ENCODE measurements at regions not wholly inside any gene's neighbourhood (a gene's known extent, or its start where the extent isn't known, plus 50 kb on each side); places are given as distances from the start of the nearest gene placed in this dataset.

DNA sequence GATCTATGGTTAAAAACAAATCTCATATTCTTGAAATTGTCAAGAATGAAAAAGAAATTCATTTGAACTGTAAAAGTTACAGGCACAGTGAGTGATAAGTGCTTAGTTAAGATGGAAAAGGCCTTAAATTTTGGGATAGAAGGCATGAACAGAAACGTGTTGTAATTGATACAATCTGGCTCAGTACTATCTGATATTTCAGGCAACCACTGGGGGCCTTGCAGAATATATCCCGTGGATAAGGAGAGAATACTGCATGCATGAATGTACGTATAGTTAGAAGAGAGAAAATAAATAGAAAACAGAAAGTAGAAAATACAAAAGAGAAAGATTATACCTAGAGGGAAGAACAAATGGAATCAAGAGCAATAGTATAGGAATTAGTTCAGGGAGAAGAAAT lies 741.4 kb upstream of the CCDC54 start:
- no peaks in the 10 kb centered on the region for H3K36me3 Mint-ChIP-seq (ENCODE audit: low read depth)
- no peaks in the 10 kb centered on the region for H3K9me3 Mint-ChIP-seq
- POLR2A ChIA-PET: no interaction called here
- ATAC-seq (ENCODE audit: low read depth) (no peak), DNase-seq (no peak)
- no peak overlapping the region for H3K27ac Mint-ChIP-seq
- CTCF ChIA-PET: no interaction called here
- H3K27me3 Mint-ChIP-seq: peaks cover 8% of the 10 kb centered on the region
- intact Hi-C loops (cut with micrococcal nuclease): no loop called here
- TF ChIP-seq, protein P1, sequence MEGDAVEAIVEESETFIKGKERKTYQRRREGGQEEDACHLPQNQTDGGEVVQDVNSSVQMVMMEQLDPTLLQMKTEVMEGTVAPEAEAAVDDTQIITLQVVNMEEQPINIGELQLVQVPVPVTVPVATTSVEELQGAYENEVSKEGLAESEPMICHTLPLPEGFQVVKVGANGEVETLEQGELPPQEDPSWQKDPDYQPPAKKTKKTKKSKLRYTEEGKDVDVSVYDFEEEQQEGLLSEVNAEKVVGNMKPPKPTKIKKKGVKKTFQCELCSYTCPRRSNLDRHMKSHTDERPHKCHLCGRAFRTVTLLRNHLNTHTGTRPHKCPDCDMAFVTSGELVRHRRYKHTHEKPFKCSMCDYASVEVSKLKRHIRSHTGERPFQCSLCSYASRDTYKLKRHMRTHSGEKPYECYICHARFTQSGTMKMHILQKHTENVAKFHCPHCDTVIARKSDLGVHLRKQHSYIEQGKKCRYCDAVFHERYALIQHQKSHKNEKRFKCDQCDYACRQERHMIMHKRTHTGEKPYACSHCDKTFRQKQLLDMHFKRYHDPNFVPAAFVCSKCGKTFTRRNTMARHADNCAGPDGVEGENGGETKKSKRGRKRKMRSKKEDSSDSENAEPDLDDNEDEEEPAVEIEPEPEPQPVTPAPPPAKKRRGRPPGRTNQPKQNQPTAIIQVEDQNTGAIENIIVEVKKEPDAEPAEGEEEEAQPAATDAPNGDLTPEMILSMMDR (IDR thresholded peaks at IDR 0.05): no peak
- peaks cover 8% of the 10 kb centered on the region for H3K4me1 Mint-ChIP-seq
- no peak overlapping the region for H3K4me3 Mint-ChIP-seq

DNA sequence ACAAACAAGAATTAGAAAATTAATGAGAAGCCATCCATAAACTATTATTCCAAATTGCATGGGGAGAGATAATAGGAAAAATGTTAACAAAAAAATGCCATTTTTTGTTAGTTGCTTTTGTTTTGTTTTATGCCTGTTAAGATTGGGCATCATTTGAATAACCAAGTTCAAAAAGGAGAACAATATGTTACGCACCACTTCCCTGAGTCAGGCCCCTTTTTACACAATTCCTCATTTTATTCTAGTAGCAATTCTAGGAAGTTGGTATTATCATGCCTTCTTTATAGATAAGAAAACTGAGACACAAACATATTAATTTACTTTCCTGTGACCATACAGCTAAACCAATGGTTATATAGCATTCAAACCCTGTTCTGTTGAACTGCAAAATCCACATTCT lies 736.9 kb upstream of the CCDC54 start:
- intact Hi-C loops (cut with micrococcal nuclease): no loop called here
- no peak for ATAC-seq (ENCODE audit: low read depth)
- H3K27me3 Mint-ChIP-seq: peaks cover 18% of the 10 kb centered on the region
- TF ChIP-seq, protein P1 (IDR thresholded peaks at IDR 0.05): no peak
- ChIA-PET CTCF (no interaction called here), POLR2A (no interaction called here)
- H3K36me3 Mint-ChIP-seq (ENCODE audit: low read depth): no peaks in the 10 kb centered on the region
- DNase-seq: no peak
- H3K9me3 Mint-ChIP-seq: no peaks in the 10 kb centered on the region
- H3K4me3 Mint-ChIP-seq: no peak overlapping the region
- H3K4me1 Mint-ChIP-seq: peaks cover 8% of the 10 kb centered on the region
- H3K27ac Mint-ChIP-seq: no peak overlapping the region

DNA sequence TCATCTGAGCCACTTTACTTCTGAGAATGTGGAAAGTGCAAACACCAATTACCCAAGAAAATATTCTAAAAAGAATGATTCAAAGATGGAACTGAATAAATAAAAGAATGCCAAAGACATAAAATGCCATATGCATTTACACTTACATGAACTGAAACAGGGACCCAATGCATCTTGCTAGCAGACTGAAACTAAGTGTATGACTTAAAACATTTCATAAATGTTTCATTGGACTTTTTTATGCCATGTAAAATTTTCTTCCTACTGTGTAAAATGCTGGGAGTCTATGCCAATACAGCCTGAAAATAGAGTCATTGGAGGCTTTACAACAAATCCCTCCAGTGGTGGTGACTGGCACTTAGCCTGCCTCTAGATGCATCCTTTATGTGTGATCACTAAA lies 735.1 kb upstream of the CCDC54 start:
- intact Hi-C loops (cut with micrococcal nuclease): no loop called here
- H3K9me3 Mint-ChIP-seq: no peaks in the 10 kb centered on the region
- no peak overlapping the region for H3K27ac Mint-ChIP-seq
- peaks cover 8% of the 10 kb centered on the region for H3K4me1 Mint-ChIP-seq
- DNase-seq: no peak
- no peak overlapping the region for H3K4me3 Mint-ChIP-seq
- POLR2A ChIA-PET: no interaction called here
- TF ChIP-seq, protein P1 (IDR thresholded peaks at IDR 0.05): no peak
- H3K36me3 Mint-ChIP-seq (ENCODE audit: low read depth): no peaks in the 10 kb centered on the region
- no peak for ATAC-seq (ENCODE audit: low read depth)
- H3K27me3 Mint-ChIP-seq: peaks cover 18% of the 10 kb centered on the region
- CTCF ChIA-PET: no interaction called here

DNA sequence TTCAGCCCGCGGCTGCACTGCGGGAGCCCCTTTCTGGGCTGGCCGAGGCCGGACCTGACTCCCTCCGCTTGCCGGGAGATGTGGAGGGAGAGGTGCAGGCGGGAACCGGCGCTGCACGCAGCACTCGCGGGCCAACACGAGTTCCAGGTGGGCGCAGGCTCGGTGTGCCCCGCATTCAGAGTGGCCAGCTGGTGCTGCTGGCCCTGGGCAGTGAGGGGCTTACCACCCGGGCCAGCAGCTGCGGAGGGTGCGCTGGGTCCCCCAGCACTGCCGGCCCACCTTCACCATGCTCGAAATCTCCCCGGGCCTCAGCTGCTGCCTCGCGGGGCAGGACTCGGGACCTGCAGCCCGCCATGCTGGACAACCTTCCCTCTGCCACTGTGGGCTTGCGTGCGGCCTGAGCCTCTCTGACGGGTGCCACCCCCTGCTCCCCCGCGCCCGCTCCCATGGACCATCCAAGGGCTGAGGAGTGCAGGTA lies 733.5 kb upstream of the CCDC54 start:
- ATAC-seq (ENCODE audit: low read depth) (no peak), DNase-seq (no peak)
- Mint-ChIP-seq H3K27ac (no peak overlapping the region), H3K36me3 (ENCODE audit: low read depth) (no peaks in the 10 kb centered on the region), H3K4me1 (peaks cover 8% of the 10 kb centered on the region), H3K4me3 (no peak overlapping the region), H3K27me3 (peaks cover 14% of the 10 kb centered on the region), H3K9me3 (no peaks in the 10 kb centered on the region)
- intact Hi-C loops (cut with micrococcal nuclease): no loop called here
- TF ChIP-seq, protein P1 (IDR thresholded peaks at IDR 0.05): no peak
- CTCF ChIA-PET: no interaction called here
- POLR2A ChIA-PET: no interaction called here

DNA sequence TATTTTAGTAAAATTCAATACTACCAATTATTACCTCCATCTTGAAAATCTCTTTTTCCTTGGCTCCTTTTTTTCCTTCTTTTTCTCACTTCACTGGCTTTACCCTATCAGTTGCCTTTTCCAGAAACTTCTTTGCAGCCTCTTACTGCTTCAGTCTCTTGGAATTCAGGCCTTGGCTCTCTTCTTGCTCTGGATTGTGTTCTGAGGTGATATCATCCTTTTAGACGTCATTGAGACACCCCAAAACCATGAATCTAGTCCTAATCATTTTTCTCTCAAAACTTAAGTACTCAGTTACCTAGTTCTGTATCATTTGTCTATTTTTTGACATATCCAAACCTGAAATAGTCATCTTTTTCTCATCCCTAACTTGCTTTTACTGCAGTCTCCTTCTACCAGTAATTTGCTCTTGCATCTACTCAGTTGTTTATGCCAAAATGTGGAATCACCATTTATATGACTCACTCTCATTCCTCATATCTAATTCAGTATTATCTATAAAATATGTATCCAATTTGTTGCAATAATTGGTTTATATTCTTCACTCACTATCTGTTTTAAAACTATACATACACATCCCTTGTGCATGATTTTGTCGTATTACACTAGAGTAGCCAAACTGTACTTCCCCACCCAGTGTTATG lies 703.2 kb upstream of the CCDC54 start:
- Mint-ChIP-seq H3K4me3 (no peak overlapping the region), H3K9me3 (no peaks in the 10 kb centered on the region), H3K27me3 (no peaks in the 10 kb centered on the region), H3K27ac (no peak overlapping the region), H3K36me3 (ENCODE audit: low read depth) (no peaks in the 10 kb centered on the region), H3K4me1 (no peaks in the 10 kb centered on the region)
- ATAC-seq (ENCODE audit: low read depth) (no peak), DNase-seq (no peak)
- intact Hi-C loops (cut with micrococcal nuclease): no loop called here
- POLR2A ChIA-PET: no interaction called here
- CTCF ChIA-PET: no interaction called here
- TF ChIP-seq, protein P1 (IDR thresholded peaks at IDR 0.05): no peak

Measured in activated B cell treated with CpG ODN at 0.5 μM for 24 hours (primary cell).